Liver (tissue), 8 donors: ENCODE measurements at regions not wholly inside any gene's neighbourhood (a gene's known extent, or its start where the extent isn't known, plus 50 kb on each side); places are given as distances from the start of the nearest gene placed in this dataset.
"Not testable (repeated sequence)": the region's sequence is repeated elsewhere in the genome, so short reads cannot be mapped to it uniquely, and the experiment has no call there.

ENCODE experiments used
- DNase-seq: peaks from one replicate; pipeline ENCODE4 v3.0.0-alpha.2; 2017; ENCODE audit warnings: low spot score
- H3K27ac ChIP-seq, 2 donors: one replicate each; pipeline ENCODE4 v1.7.0; 2013; ENCODE audit warnings: inconsistent platforms in 2 of 2, low read length in 2 of 2, control low read depth in 1 of 2, low read depth in 1 of 2, mild to moderate bottlenecking in 1 of 2
- H3K27me3 ChIP-seq, 4 donors: one replicate each; pipeline versions ENCODE4 v1.6.1 to v1.7.0; 2013; ENCODE audit warnings: low read length in 3 of 4, inconsistent platforms in 1 of 4, mild to moderate bottlenecking in 1 of 4, moderate library complexity in 1 of 4; ENCODE audit not compliant: control insufficient read depth in 4 of 4, insufficient read depth in 4 of 4
- H3K36me3 ChIP-seq, 4 donors: one replicate each; pipeline versions ENCODE4 v1.6.1 to v1.7.0; 2013; ENCODE audit warnings: low read length in 3 of 4, mild to moderate bottlenecking in 3 of 4, low read depth in 1 of 4, moderate library complexity in 1 of 4; ENCODE audit not compliant: control insufficient read depth in 4 of 4, insufficient read depth in 3 of 4
- H3K4me1 ChIP-seq, 4 donors: one replicate each; pipeline versions ENCODE4 v1.6.1 to v1.7.0; 2013; ENCODE audit warnings: low read length in 3 of 4, mild to moderate bottlenecking in 3 of 4, moderate library complexity in 1 of 4; ENCODE audit not compliant: control insufficient read depth in 4 of 4, insufficient read depth in 4 of 4
- H3K4me3 ChIP-seq, 3 donors: one replicate each; pipeline versions ENCODE4 v1.6.1 to v1.7.0; 2013; ENCODE audit warnings: low read length in 3 of 3, control low read depth in 1 of 3, low read depth in 1 of 3, mild to moderate bottlenecking in 1 of 3
- H3K9ac ChIP-seq, 2 donors: one replicate each; pipeline ENCODE4 v1.7.0; 2013; ENCODE audit warnings: low read length in 2 of 2, mild to moderate bottlenecking in 2 of 2, moderate library complexity in 2 of 2, control low read depth in 1 of 2, low read depth in 1 of 2
- H3K9me3 ChIP-seq, 4 donors: one replicate each; pipeline versions ENCODE4 v1.6.1 to v1.7.0; 2013; ENCODE audit warnings: low read length in 3 of 4; ENCODE audit not compliant: control insufficient read depth in 4 of 4
- EGR1 ChIP-seq, 2 donors: IDR thresholded peaks; 2 replicates each; pipeline ENCODE4 v1.6.1; 2016 to 2018; ENCODE audit warnings: antibody characterized with exemption in 2 of 2, low read depth in 2 of 2
- FOXA2 ChIP-seq: IDR thresholded peaks from 2 replicates; pipeline ENCODE4 v1.6.1; 2016; ENCODE audit warnings: antibody characterized with exemption
- HNF4A ChIP-seq, 2 donors: conservative IDR thresholded peaks; 2 replicates each; pipeline ENCODE4 v1.6.1; 2016; ENCODE audit warnings: antibody characterized with exemption in 2 of 2, mild to moderate bottlenecking in 2 of 2
- HNF4G ChIP-seq: IDR thresholded peaks from 2 replicates; pipeline ENCODE4 v1.6.1; 2016; ENCODE audit warnings: antibody characterized with exemption
- JUND ChIP-seq, 2 donors: IDR thresholded peaks; 2 replicates each; pipeline ENCODE4 v1.6.1; 2016; ENCODE audit warnings: antibody characterized with exemption in 2 of 2
- RAD21 ChIP-seq, 2 donors: IDR thresholded peaks; 2 replicates each; pipeline ENCODE4 v1.6.1; 2016; ENCODE audit warnings: antibody characterized with exemption in 2 of 2, mild to moderate bottlenecking in 2 of 2
- RXRA ChIP-seq, 2 donors: IDR thresholded peaks; 2 replicates each; pipeline ENCODE4 v1.6.1; 2017 to 2018; ENCODE audit warnings: antibody characterized with exemption in 2 of 2, mild to moderate bottlenecking in 1 of 2
- SP1 ChIP-seq: IDR thresholded peaks from 2 replicates; pipeline ENCODE4 v1.6.1; 2018; ENCODE audit warnings: antibody characterized with exemption, mild to moderate bottlenecking
- TAF1 ChIP-seq: conservative IDR thresholded peaks from 2 replicates; pipeline ENCODE4 v1.6.1; 2016; ENCODE audit warnings: antibody characterized with exemption, mild to moderate bottlenecking
- YY1 ChIP-seq: IDR thresholded peaks from 2 replicates; pipeline ENCODE4 v1.6.1; 2016; ENCODE audit warnings: antibody characterized with exemption, mild to moderate bottlenecking
- WGBS: extraction: QIAGEN DNeasy Blood & Tissue Kit; methylation state at CpG from one replicate; pipeline ENCODE4 v1.1.7; 2013; 5-methylcytosine and 5-hydroxymethylcytosine counted together
- TF ChIP-seq, protein P1 (sequence below): fragments of 150-350 bp; IDR thresholded peaks from 2 replicates; pipeline ENCODE4 v1.5.1; 2017; ENCODE audit warnings: improper control_type of control experiment, low read depth, low read length; ENCODE audit not compliant: missing input control
- TF ChIP-seq, protein P2 (sequence below): IDR thresholded peaks from 2 replicates; pipeline ENCODE4 v1.6.1; 2016; ENCODE audit warnings: antibody characterized with exemption, mild to moderate bottlenecking
- TF ChIP-seq, protein P3 (sequence below): IDR thresholded peaks from 2 replicates; pipeline ENCODE4 v1.6.1; 2016; ENCODE audit warnings: antibody characterized with exemption
- TF ChIP-seq, protein P4 (sequence below): IDR thresholded peaks from 2 replicates; pipeline ENCODE4 v1.6.1; 2016; ENCODE audit warnings: antibody characterized with exemption
- donor health status: healthy.
- donor health status: healthy.
- donor health status: healthy.
- donor health status: healthy.
- donor health status: healthy.

DNA sequence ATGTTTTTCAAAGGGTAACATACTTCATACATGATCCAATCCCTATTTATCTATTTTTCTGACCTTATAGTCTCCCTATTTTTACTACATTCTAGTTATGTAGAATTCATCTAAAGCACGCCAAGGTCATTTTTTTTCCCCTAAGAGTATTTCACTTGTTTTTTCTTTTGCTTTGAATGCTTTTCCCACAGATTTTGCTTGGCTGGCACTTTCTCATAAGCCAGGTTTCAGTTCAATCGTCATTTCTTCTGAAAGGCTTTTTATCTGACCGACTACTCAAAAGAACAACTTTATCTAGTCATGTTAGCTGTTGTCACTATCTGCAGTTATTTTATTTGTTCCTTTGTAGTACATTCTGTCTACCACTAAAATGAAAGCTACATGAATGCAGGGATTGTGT lies 1274.6 kb downstream of the REEP3 start:
- WGBS: 61% methylated on average over 3 of the region's 3 CpGs
- no peak for DNase-seq
- H3K27me3 ChIP-seq: no peaks in the 10 kb centered on the region

DNA sequence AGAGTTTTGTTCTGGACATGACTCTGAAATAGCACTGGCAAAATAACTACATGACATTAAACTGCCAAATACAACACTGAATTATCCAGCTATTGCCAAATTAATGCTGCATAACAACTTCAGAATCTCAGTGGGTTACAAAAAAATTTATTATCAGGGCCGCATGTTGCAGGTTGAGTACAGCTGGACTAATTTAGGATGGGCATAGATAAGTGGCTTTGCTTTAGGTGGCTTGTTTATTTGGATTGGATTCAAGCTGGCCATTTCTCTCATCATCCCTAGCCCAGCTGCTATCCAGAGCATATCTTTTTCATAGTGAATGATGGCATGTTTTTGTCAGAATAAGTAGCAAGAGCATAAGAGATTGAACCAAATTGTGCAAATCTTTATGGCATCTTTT lies 1277.1 kb downstream of the REEP3 start:
- Histone ChIP-seq H3K27me3 (no peaks in the 10 kb centered on the region), H3K27ac (no peak overlapping the region), H3K4me1 (no peaks in the 10 kb centered on the region), H3K4me3 (no peak overlapping the region), H3K9ac (no peak overlapping the region), H3K9me3 (peaks cover 0 to 2% (median 0%) of the 10 kb centered on the region in 4 donors), H3K36me3 (no peaks in the 10 kb centered on the region)
- no peak for DNase-seq
- no peak for TF ChIP-seq YY1
- TF ChIP-seq, protein P1, sequence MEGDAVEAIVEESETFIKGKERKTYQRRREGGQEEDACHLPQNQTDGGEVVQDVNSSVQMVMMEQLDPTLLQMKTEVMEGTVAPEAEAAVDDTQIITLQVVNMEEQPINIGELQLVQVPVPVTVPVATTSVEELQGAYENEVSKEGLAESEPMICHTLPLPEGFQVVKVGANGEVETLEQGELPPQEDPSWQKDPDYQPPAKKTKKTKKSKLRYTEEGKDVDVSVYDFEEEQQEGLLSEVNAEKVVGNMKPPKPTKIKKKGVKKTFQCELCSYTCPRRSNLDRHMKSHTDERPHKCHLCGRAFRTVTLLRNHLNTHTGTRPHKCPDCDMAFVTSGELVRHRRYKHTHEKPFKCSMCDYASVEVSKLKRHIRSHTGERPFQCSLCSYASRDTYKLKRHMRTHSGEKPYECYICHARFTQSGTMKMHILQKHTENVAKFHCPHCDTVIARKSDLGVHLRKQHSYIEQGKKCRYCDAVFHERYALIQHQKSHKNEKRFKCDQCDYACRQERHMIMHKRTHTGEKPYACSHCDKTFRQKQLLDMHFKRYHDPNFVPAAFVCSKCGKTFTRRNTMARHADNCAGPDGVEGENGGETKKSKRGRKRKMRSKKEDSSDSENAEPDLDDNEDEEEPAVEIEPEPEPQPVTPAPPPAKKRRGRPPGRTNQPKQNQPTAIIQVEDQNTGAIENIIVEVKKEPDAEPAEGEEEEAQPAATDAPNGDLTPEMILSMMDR: no peak
- no peak for TF ChIP-seq TAF1
- TF ChIP-seq HNF4G: no peak
- TF ChIP-seq RAD21 (IDR thresholded peaks at IDR 0.05): no peak
- TF ChIP-seq, protein P2, sequence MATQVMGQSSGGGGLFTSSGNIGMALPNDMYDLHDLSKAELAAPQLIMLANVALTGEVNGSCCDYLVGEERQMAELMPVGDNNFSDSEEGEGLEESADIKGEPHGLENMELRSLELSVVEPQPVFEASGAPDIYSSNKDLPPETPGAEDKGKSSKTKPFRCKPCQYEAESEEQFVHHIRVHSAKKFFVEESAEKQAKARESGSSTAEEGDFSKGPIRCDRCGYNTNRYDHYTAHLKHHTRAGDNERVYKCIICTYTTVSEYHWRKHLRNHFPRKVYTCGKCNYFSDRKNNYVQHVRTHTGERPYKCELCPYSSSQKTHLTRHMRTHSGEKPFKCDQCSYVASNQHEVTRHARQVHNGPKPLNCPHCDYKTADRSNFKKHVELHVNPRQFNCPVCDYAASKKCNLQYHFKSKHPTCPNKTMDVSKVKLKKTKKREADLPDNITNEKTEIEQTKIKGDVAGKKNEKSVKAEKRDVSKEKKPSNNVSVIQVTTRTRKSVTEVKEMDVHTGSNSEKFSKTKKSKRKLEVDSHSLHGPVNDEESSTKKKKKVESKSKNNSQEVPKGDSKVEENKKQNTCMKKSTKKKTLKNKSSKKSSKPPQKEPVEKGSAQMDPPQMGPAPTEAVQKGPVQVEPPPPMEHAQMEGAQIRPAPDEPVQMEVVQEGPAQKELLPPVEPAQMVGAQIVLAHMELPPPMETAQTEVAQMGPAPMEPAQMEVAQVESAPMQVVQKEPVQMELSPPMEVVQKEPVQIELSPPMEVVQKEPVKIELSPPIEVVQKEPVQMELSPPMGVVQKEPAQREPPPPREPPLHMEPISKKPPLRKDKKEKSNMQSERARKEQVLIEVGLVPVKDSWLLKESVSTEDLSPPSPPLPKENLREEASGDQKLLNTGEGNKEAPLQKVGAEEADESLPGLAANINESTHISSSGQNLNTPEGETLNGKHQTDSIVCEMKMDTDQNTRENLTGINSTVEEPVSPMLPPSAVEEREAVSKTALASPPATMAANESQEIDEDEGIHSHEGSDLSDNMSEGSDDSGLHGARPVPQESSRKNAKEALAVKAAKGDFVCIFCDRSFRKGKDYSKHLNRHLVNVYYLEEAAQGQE: no peak
- TF ChIP-seq RXRA (IDR thresholded peaks at IDR 0.05): no peak
- no peak for TF ChIP-seq JUND (IDR thresholded peaks at IDR 0.05)
- TF ChIP-seq SP1: no peak
- no peak for TF ChIP-seq FOXA2
- TF ChIP-seq, protein P3, sequence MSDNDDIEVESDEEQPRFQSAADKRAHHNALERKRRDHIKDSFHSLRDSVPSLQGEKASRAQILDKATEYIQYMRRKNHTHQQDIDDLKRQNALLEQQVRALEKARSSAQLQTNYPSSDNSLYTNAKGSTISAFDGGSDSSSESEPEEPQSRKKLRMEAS: no peak
- TF ChIP-seq HNF4A (conservative IDR thresholded peaks at IDR 0.05): no peak
- 55% methylated on average over 1 of the region's 1 CpG for WGBS

More for the DNA sequence above, 1274.6 kb downstream of the REEP3 start:
- Histone ChIP-seq H3K9ac (no peak overlapping the region), H3K4me3 (no peak overlapping the region), H3K9me3 (no peaks in the 10 kb centered on the region), H3K36me3 (no peaks in the 10 kb centered on the region), H3K4me1 (no peaks in the 10 kb centered on the region), H3K27ac (no peak overlapping the region)
- no peak for TF ChIP-seq FOXA2
- TF ChIP-seq HNF4A (conservative IDR thresholded peaks at IDR 0.05): no peak
- TF ChIP-seq, protein P1: no peak
- TF ChIP-seq, protein P4, sequence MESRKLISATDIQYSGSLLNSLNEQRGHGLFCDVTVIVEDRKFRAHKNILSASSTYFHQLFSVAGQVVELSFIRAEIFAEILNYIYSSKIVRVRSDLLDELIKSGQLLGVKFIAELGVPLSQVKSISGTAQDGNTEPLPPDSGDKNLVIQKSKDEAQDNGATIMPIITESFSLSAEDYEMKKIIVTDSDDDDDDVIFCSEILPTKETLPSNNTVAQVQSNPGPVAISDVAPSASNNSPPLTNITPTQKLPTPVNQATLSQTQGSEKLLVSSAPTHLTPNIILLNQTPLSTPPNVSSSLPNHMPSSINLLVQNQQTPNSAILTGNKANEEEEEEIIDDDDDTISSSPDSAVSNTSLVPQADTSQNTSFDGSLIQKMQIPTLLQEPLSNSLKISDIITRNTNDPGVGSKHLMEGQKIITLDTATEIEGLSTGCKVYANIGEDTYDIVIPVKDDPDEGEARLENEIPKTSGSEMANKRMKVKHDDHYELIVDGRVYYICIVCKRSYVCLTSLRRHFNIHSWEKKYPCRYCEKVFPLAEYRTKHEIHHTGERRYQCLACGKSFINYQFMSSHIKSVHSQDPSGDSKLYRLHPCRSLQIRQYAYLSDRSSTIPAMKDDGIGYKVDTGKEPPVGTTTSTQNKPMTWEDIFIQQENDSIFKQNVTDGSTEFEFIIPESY: no peak
- TF ChIP-seq EGR1 (IDR thresholded peaks at IDR 0.05; ENCODE audit: low read depth in 2 of 2): no peak
- no peak for TF ChIP-seq SP1

DNA sequence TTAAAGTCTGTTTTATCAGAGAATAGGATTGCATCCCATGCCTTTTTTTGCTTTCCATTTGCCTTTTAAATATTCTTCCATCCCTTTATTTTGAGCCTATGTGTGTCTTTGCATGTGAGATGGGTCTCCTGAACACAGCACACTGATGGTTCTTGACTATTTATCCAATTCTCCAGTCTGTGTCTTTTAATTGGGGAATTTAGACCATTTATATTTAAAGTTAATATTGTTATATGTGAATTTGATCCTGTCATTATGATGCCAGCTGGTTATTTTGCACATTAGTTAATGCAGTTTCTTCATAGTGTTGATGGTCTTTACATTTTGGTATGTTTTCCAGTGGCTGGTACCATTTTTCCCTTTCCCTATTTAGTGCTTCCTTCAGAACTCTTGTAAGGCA lies 1287.0 kb downstream of the REEP3 start:
- H3K27me3 ChIP-seq, H3K36me3 ChIP-seq, H3K9me3 ChIP-seq, DNase-seq, H3K27ac ChIP-seq, H3K4me1 ChIP-seq, H3K9ac ChIP-seq, H3K4me3 ChIP-seq: not testable (repeated sequence)

DNA sequence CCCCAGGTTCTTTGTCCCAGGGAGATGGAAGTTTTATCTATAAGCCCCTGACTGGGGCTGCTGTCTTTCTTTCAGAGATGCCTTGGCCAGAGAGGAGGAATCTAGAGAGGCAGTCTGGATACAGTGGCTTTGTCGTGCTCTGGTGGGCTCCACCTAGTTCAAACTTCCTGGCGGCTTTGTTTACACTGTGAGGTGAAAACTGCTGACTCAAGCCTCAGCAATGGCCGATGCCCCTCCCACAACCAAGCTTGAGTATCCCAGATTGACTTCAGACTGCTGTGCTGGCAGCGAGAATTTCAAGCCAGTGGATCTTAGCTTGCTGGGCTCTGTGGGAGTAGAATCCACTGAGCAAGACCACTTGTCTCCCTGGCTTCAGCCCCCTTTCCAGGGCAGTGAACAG lies 1288.8 kb downstream of the REEP3 start:
- H3K9me3 ChIP-seq, H3K36me3 ChIP-seq, H3K4me3 ChIP-seq, H3K27me3 ChIP-seq, DNase-seq, H3K4me1 ChIP-seq, H3K27ac ChIP-seq, H3K9ac ChIP-seq: not testable (repeated sequence)
- WGBS: 66% methylated on average over 4 of the region's 4 CpGs
